Ovary (tissue), 7 donors: ENCODE measurements at regions not wholly inside any gene's neighbourhood (a gene's known extent, or its start where the extent isn't known, plus 50 kb on each side); places are given as distances from the start of the nearest gene placed in this dataset.

Experiments used
- DNase-seq, 5 donors: peaks; one replicate each; pipeline ENCODE4 v3.0.0-alpha.2; 2019 to 2020
- H3K27ac ChIP-seq, 2 donors: fragments of 200-600 bp; one replicate each; pipeline versions ENCODE4 v1.5.1 to v1.8.0; 2019 to 2022
- H3K27me3 ChIP-seq: fragments of 200-600 bp; one replicate; pipeline ENCODE4 v1.8.0; 2022
- H3K36me3 ChIP-seq: fragments of 200-600 bp; sonication (generic); one replicate; pipeline ENCODE4 v1.5.1; 2019
- H3K4me1 ChIP-seq: one replicate; pipeline ENCODE4 v1.8.1; 2013; ENCODE audit warnings: mild to moderate bottlenecking, moderate library complexity; ENCODE audit not compliant: insufficient read depth
- H3K4me3 ChIP-seq: fragments of 200-600 bp; sonication (generic); one replicate; pipeline ENCODE4 v1.5.1; 2017
- H3K9me3 ChIP-seq, 2 donors: fragments of 200-600 bp in 1 of 2; sonication (generic) in 1 of 2; one replicate each; pipeline versions ENCODE4 v1.5.1 to v1.8.1; 2013 to 2019; ENCODE audit warnings: mild to moderate bottlenecking in 1 of 2, moderate library complexity in 1 of 2
- CTCF ChIP-seq, 3 donors: fragments of 450-650 bp in 2 of 3; fragments of 200-600 bp in 1 of 3; IDR thresholded peaks; one replicate each; pipeline versions ENCODE4 v1.5.1 to v1.8.0; 2016 to 2022; ENCODE audit warnings: antibody characterized with exemption in 3 of 3, mild to moderate bottlenecking in 1 of 3
- EP300 ChIP-seq: sonication (generic); formaldehyde crosslinking; IDR thresholded peaks from one replicate; pipeline ENCODE4 v1.6.1; 2017; ENCODE audit warnings: antibody characterized with exemption
- POLR2A ChIP-seq: fragments of 450-650 bp; IDR thresholded peaks from one replicate; pipeline ENCODE4 v1.6.1; 2017; ENCODE audit warnings: antibody characterized with exemption, mild to moderate bottlenecking, moderate library complexity
- WGBS, 3 donors: extraction: QIAGEN DNeasy Blood & Tissue Kit in 1 of 3; methylation state at CpG; one replicate each; pipeline versions ENCODE4 v1.1.5 to v1.1.7; 2013 to 2017; 5-methylcytosine and 5-hydroxymethylcytosine counted together
- intact Hi-C, 4 donors: fragments of 100-400 bp; cut with DNase I; formaldehyde crosslinking; loops; one replicate each; pipeline versions ENCODE4 v1.11.0 to v1.15.1; 2022 to 2023
- donor health status: DM: no; HTN: no; CAD: no; lungs with moderate emphysema.
- donor health status: DM: no; HTN: no; CAD: no.
- donor health status: Bipolar disorder and iron deficiency.
- donor health status: DM: no; HTN: no; CAD: no.
- donor health status: DM: yes; HTN: yes; CAD: no.

DNA sequence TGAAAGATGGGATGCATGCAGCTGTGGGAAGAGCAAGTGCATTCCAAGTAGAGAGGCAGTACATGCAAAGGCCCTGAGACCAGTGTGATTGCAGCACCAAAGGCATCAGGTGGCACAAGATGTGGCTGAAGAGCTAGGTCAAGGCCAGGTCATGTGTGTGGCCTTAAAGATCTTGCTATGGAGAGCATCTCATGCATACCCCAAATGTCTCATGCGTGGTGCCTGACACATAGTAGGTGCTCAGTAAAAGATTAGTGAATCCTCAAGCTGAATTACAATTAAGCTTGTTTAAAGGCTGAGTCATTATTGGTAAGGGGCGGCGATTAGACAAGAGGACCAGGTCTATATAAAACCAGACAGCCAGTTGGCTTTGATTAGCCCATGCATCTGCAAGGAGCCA lies 336.6 kb downstream of the FGFR2 start:
- Histone ChIP-seq H3K4me3 (no peak overlapping the region), H3K4me1 (no peaks in the 10 kb centered on the region), H3K36me3 (no peaks in the 10 kb centered on the region), H3K27ac (no peak overlapping the region), H3K27me3 (no peaks in the 10 kb centered on the region), H3K9me3 (no peaks in the 10 kb centered on the region)
- DNase-seq: no peak
- TF ChIP-seq POLR2A: no peak
- no peak for TF ChIP-seq EP300
- TF ChIP-seq CTCF (IDR thresholded peaks at IDR 0.05): no peak
- intact Hi-C loops: no loop called here
- WGBS, 3 donors: 93 to 98% (median 95%) methylated on average over 3 of the region's 3 CpGs

DNA sequence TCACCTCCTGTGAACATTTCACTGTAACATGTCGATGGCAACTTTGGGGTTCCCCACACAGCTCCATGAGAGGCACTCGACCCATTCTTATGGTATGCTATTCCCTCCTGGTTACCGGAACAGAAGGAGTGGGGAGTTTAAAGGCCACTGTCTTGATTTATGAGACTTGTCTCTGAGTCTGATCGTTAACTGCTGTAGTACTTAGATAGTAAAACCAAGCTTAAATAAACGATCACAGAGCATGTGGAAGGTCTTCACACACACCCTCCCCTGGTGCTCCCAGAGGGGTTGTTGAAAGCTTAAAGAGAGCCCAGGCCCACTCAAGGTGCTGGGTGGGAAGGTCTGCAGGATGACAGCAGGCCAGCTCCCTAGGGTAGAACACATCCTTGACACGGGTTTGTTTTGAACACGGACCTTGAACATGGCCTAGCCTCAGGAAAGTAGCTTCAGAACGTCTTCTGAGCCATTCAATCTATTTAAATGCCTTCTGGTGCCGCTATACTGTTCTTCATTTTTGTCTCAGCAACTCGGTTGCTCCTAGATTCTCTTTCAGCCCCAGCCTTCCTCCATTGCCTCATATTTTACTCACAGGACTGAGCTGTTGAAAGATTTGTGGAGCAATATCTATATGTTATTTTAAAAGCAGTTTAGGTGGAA lies 335.3 kb downstream of the FGFR2 start:
- TF ChIP-seq EP300: no peak
- TF ChIP-seq POLR2A: no peak
- TF ChIP-seq CTCF (IDR thresholded peaks at IDR 0.05): no peak
- Histone ChIP-seq H3K9me3 (no peaks in the 10 kb centered on the region), H3K36me3 (no peaks in the 10 kb centered on the region), H3K4me3 (no peak overlapping the region), H3K27ac (no peak overlapping the region), H3K27me3 (no peaks in the 10 kb centered on the region), H3K4me1 (no peaks in the 10 kb centered on the region)
- intact Hi-C loops: no loop called here
- no peak for DNase-seq
- 74 to 77% (median 75%) methylated on average over 10 of the region's 10 CpGs for WGBS, 3 donors

GRCh38 chr10:121263431-121263783 lies 334.8 kb downstream of the FGFR2 start:
- no peak overlapping the region for H3K27ac ChIP-seq

GRCh38 chr10:121265360-121266123 lies 332.7 kb downstream of the FGFR2 start:
- no peaks in the 10 kb centered on the region for H3K9me3 ChIP-seq
- 37 to 51% (median 38%) methylated on average over 6 of the region's 6 CpGs for WGBS, 3 donors
- no peak overlapping the region for H3K27ac ChIP-seq
- H3K36me3 ChIP-seq: no peaks in the 10 kb centered on the region
- TF ChIP-seq POLR2A: no peak
- TF ChIP-seq CTCF (IDR thresholded peaks at IDR 0.05): no peak
- no peak for TF ChIP-seq EP300
- DNase-seq: no peak
- no peaks in the 10 kb centered on the region for H3K4me1 ChIP-seq
- intact Hi-C loops: no loop called here
- H3K27me3 ChIP-seq: no peaks in the 10 kb centered on the region
- H3K4me3 ChIP-seq: no peak overlapping the region

More at GRCh38 chr10:121263431-121263783, 334.8 kb downstream of the FGFR2 start:
- 62 to 70% (median 70%) methylated on average over 6 of the region's 6 CpGs for WGBS, 3 donors
- TF ChIP-seq EP300 (no peak), POLR2A (no peak), CTCF (IDR thresholded peaks at IDR 0.05) (no peak)
- Histone ChIP-seq H3K27me3 (no peaks in the 10 kb centered on the region), H3K36me3 (no peaks in the 10 kb centered on the region), H3K9me3 (no peaks in the 10 kb centered on the region), H3K4me3 (no peak overlapping the region), H3K4me1 (no peaks in the 10 kb centered on the region)
- intact Hi-C loops: no loop called here
- no peak for DNase-seq
